K562 (cell line): ENCODE measurements at regions not wholly inside any gene's neighbourhood (a gene's known extent, or its start where the extent isn't known, plus 50 kb on each side); places are given as distances from the start of the nearest gene placed in this dataset.

ENCODE experiments used
- ATAC-seq: fragments of 200-7000 bp; cut with Tn5 transposase; 3 replicates; pipeline ENCODE4 v1.9.1; 2020; ENCODE audit warnings: moderate library complexity
- BruUV-seq: library from RNA; stranded (reverse); fragments of 400-500 nt; replicated peaks from 2 replicates; lab custom pipeline; 2021; lab: Mats Ljungman, UMichigan
- CTCF ChIA-PET: fragments of 300-600 bp; formaldehyde crosslinking; extraction: SDS; loops from one replicate; lab custom pipeline; 2021; ENCODE audit warnings: low intra/inter-chr PET ratio; lab: Yijun Ruan, JAX
- POLR2A ChIA-PET: fragments of 300-600, 350-650 bp; sonication (Branson Sonifier 250); formaldehyde crosslinking; extraction: SDS; loops from one replicate; lab custom pipeline; 2021; ENCODE audit warnings: antibody characterized with exemption, inconsistent platforms; lab: Yijun Ruan, JAX
- DNase-seq, 4 experiments: peaks; one replicate each; pipeline versions ENCODE4 v3.0.0 to v3.0.0-alpha.2; 2011 to 2018; ENCODE audit warnings: low spot score in 3 of 4, mixed read lengths in 3 of 4; ENCODE audit errors: extremely low read depth in 1 of 4
- FAIRE-seq: peaks from 2 replicates; lab custom pipeline; 2011; peaks lifted over from hg19 to GRCh38; lab: Jason Lieb, UNC
- H2AFZ ChIP-seq: 2 replicates; pipeline ENCODE4 v1.6.0; 2011; ENCODE audit warnings: low read depth, low read length, control low read depth, inconsistent platforms
- H3K27ac ChIP-seq: fragments of 200-600 bp; 3 replicates; pipeline ENCODE4 v1.8.0; 2011; ENCODE audit warnings: low read depth, mild to moderate bottlenecking, control low read depth, inconsistent platforms, low read length, moderate library complexity, mixed read lengths; ENCODE audit errors: extremely low read depth
- H3K27me3 ChIP-seq, 2 experiments: fragments of 300-600 bp in 1 of 2; 2 replicates in 1 of 2; 3 replicates in 1 of 2; pipeline versions ENCODE4 v1.6.0 to v1.8.0; 2011; ENCODE audit warnings: inconsistent platforms in 2 of 2, low read length in 2 of 2, mild to moderate bottlenecking in 1 of 2, mixed read lengths in 1 of 2, moderate library complexity in 1 of 2; ENCODE audit not compliant: control insufficient read depth in 2 of 2, insufficient read depth in 2 of 2
- H3K36me3 ChIP-seq: fragments of 300-600 bp; 3 replicates; pipeline ENCODE4 v1.8.0; 2011; ENCODE audit warnings: mild to moderate bottlenecking, low read length, inconsistent platforms; ENCODE audit not compliant: control insufficient read depth, insufficient read depth
- H3K4me1 ChIP-seq, 2 experiments: fragments of 200-600 bp in 1 of 2; replicated peaks in 1 of 2; 2 replicates in 1 of 2; 3 replicates in 1 of 2; pipeline versions ENCODE4 v1.5.1 to v1.8.0; 2011; ENCODE audit warnings: inconsistent platforms in 2 of 2, low read length in 2 of 2, mild to moderate bottlenecking in 1 of 2, mixed read lengths in 1 of 2, moderate library complexity in 1 of 2; ENCODE audit not compliant: control insufficient read depth in 2 of 2, insufficient read depth in 2 of 2
- H3K4me2 ChIP-seq: 2 replicates; pipeline ENCODE4 v1.6.1; 2011; ENCODE audit warnings: low read length, control low read depth, inconsistent platforms, mixed read lengths; ENCODE audit not compliant: insufficient read depth
- H3K4me3 ChIP-seq: fragments of 200-600 bp; sonication (generic), shearing (Covaris generic); 2 replicates; pipeline ENCODE4 v1.5.1; 2016; ENCODE audit warnings: control low read depth, inconsistent platforms
- H3K79me2 ChIP-seq: fragments of 200-600 bp; 3 replicates; pipeline ENCODE4 v1.8.0; 2011; ENCODE audit warnings: low read length, inconsistent platforms; ENCODE audit not compliant: control insufficient read depth, insufficient read depth
- H3K9ac ChIP-seq, 2 experiments: 2 replicates each; pipeline versions ENCODE4 v1.6.0 to v1.6.1; 2011; ENCODE audit warnings: low read depth in 2 of 2, low read length in 2 of 2, control low read depth in 1 of 2, inconsistent platforms in 1 of 2, mild to moderate bottlenecking in 1 of 2, mixed read lengths in 1 of 2; ENCODE audit not compliant: insufficient read depth in 1 of 2
- H3K9me1 ChIP-seq: one replicate; pipeline ENCODE4 v1.6.0; 2011; ENCODE audit warnings: inconsistent platforms, mild to moderate bottlenecking, low read length, moderate library complexity; ENCODE audit not compliant: control insufficient read depth, insufficient read depth
- H3K9me3 ChIP-seq: replicated peaks from 2 replicates; pipeline ENCODE4 v1.5.1; 2011; ENCODE audit warnings: low read depth, low read length, inconsistent platforms; ENCODE audit not compliant: control insufficient read depth, insufficient read depth
- H4K20me1 ChIP-seq: replicated peaks from 2 replicates; pipeline ENCODE4 v1.6.1; 2011; ENCODE audit warnings: low read length, inconsistent platforms, mixed read lengths; ENCODE audit not compliant: control insufficient read depth, insufficient read depth
- BRD9 ChIP-seq: fragments of 450-650 bp; IDR thresholded peaks from 2 replicates; pipeline ENCODE4 v1.6.1; 2018; ENCODE audit warnings: low read depth; ENCODE audit not compliant: partially characterized antibody
- CBFA2T3 ChIP-seq: fragments of 450-650 bp; IDR thresholded peaks from 2 replicates; pipeline ENCODE4 v1.6.1; 2017
- EWSR1 ChIP-seq: fragments of 450-650 bp; IDR thresholded peaks from 2 replicates; pipeline ENCODE4 v1.6.1; 2018; ENCODE audit warnings: borderline replicate concordance, mild to moderate bottlenecking, low read depth, moderate library complexity; ENCODE audit not compliant: partially characterized antibody
- GATAD2A ChIP-seq: fragments of 450-650 bp; IDR thresholded peaks from 2 replicates; pipeline ENCODE4 v1.6.1; 2017
- MNT ChIP-seq, 2 experiments: fragments of 450-650 bp; conservative IDR thresholded peaks; 2 replicates each; pipeline ENCODE4 v1.6.1; 2017; ENCODE audit warnings: mild to moderate bottlenecking in 2 of 2, moderate library complexity in 2 of 2
- TAF15 ChIP-seq: fragments of 200-400 bp; formaldehyde crosslinking; IDR thresholded peaks from 2 replicates; pipeline ENCODE4 v1.6.1; 2017; ENCODE audit warnings: mild to moderate bottlenecking, low read depth, low read length, moderate library complexity
- ZNF316 ChIP-seq: fragments of 450-650 bp; IDR thresholded peaks from 2 replicates; pipeline ENCODE4 v1.6.1; 2016
- WGBS: fragments of 100-300 bp; shearing (Covaris generic); methylation state at CpG from one replicate; pipeline ENCODE4 v1.1.6; 2016; ENCODE audit warnings: low coverage, mixed read lengths; ENCODE audit not compliant: insufficient coverage; ENCODE audit errors: missing lambda C conversion rate; 5-methylcytosine and 5-hydroxymethylcytosine counted together
- in situ Hi-C: fragments of 300-500 bp; cut with MboI; formaldehyde crosslinking; loops from 4 replicates; pipeline ENCODE4 v1.15.0; 2018; ENCODE audit warnings: inconsistent platforms, mixed read lengths
- intact Hi-C: fragments of 100-400 bp; cut with micrococcal nuclease; formaldehyde crosslinking; loops from 2 replicates; pipeline ENCODE4 v1.14.2; 2022
- TF ChIP-seq, protein P1 (sequence below): IDR thresholded peaks from 3 replicates; pipeline ENCODE4 v1.6.1; 2011; ENCODE audit warnings: borderline replicate concordance, mild to moderate bottlenecking; ENCODE audit not compliant: insufficient read length, insufficient read depth

- TF ChIP-seq, protein P1, sequence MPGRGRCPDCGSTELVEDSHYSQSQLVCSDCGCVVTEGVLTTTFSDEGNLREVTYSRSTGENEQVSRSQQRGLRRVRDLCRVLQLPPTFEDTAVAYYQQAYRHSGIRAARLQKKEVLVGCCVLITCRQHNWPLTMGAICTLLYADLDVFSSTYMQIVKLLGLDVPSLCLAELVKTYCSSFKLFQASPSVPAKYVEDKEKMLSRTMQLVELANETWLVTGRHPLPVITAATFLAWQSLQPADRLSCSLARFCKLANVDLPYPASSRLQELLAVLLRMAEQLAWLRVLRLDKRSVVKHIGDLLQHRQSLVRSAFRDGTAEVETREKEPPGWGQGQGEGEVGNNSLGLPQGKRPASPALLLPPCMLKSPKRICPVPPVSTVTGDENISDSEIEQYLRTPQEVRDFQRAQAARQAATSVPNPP, result no peak
- TF ChIP-seq GATAD2A (no peak), EWSR1 (no peak), BRD9 (no peak)
- TF ChIP-seq, all 486 proteins: peak for 0
Observed at GRCh38 chr10:10271639-10272192, 746.0 kb upstream of the CELF2 start (continued).

- no peak for ATAC-seq
- H4K20me1 ChIP-seq, result no peaks in the 10 kb centered on the region
- H2AFZ ChIP-seq, result no peak overlapping the region
- POLR2A ChIA-PET, result no interaction called here
- H3K36me3 ChIP-seq, result no peaks in the 10 kb centered on the region
- TF ChIP-seq ZNF316, result no peak
- no peak for TF ChIP-seq CBFA2T3
- no peak for TF ChIP-seq MNT (conservative IDR thresholded peaks at IDR 0.05)
- TF ChIP-seq TAF15, result no peak
- WGBS, result 0% methylated on average over 3 of the region's 3 CpGs
- no peak overlapping the region for H3K9ac ChIP-seq
- no peak overlapping the region for H3K4me3 ChIP-seq
- no peak overlapping the region for H3K27ac ChIP-seq
- intact Hi-C loops (no loop called here), in situ Hi-C loops (no loop called here)
- H3K27me3 ChIP-seq, result no peaks in the 10 kb centered on the region
- no peak for FAIRE-seq
- H3K79me2 ChIP-seq, result no peaks in the 10 kb centered on the region
- H3K4me1 ChIP-seq, result no peaks in the 10 kb centered on the region
- H3K9me3 ChIP-seq, result no peaks in the 10 kb centered on the region
- BruUV-seq, result no TSS peak
- DNase-seq, result no peak
- no peak overlapping the region for H3K4me2 ChIP-seq
- CTCF ChIA-PET, result no interaction called here
- no peaks in the 10 kb centered on the region for H3K9me1 ChIP-seq
Observed at GRCh38 chr10:10273661-10274060, 744.0 kb upstream of the CELF2 start.
